SH-SY5Y (cell line): ENCODE measurements at regions not wholly inside any gene's neighbourhood (a gene's known extent, or its start where the extent isn't known, plus 50 kb on each side); places are given as distances from the start of the nearest gene placed in this dataset.

ENCODE experiments used
- GATA2 ChIP-seq: IDR thresholded peaks from 2 replicates; pipeline ENCODE4 v1.6.1; 2011; ENCODE audit warnings: mild to moderate bottlenecking, low read depth, low read length
- GATA3 ChIP-seq: IDR thresholded peaks from 2 replicates; pipeline ENCODE4 v1.6.1; 2011; ENCODE audit warnings: low read depth, mild to moderate bottlenecking, low read length, moderate library complexity

DNA sequence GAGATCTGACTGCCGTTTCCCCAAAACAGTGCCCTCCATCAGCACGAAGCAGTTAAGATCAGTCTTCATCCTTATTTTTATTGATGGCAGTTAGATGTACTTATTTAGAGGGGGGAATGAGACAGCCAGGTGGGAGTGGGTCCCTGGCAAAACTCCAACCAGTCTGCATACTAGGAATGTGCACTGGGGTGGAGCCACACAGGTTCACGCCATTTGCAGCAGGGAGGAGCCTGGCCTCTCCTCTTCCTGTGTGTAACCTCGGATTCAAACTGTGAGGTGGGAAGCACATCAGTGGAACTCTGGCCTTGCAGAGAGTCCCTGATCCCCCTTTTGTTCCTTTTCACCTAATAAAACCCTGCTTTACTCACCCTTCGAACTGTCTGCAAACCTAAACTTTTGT, 987.7 kb upstream of the GRIA3 start:
- TF ChIP-seq GATA2 (no peak), GATA3 (no peak)
